ENCODE measurements at regions not wholly inside any gene's neighbourhood (a gene's known extent, or its start where the extent isn't known, plus 50 kb on each side); places are given as distances from the start of the nearest gene placed in this dataset.

GRCh38 chr2:118665784-118666529, 181.5 kb downstream of the EN1 start:
- no peak for DNase-seq (ENCODE audit: low read depth)

DNA sequence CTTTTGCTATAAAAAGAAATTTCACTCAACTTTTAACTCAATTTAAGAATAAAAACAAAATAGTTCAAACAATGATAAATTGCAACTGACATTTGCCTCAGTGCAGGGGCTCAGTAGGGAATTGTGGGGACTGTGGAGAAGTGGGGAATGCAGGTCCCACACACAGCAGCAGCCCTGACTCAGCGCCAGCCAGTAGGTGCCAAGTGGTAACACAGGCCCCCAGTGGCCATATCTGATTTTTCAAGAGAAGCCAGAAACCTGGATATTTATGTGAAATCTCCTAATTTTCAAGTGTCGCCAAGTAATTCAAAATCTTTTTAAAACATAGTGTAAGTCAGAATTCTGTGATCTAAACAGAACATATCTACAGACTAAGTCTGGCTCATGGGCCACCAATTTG, 186.3 kb downstream of the EN1 start:
- DNase-seq (ENCODE audit: low read depth): no peak

GRCh38 chr2:118658596-118659198, 188.8 kb downstream of the EN1 start:
- DNase-seq (ENCODE audit: low read depth): no peak

DNA sequence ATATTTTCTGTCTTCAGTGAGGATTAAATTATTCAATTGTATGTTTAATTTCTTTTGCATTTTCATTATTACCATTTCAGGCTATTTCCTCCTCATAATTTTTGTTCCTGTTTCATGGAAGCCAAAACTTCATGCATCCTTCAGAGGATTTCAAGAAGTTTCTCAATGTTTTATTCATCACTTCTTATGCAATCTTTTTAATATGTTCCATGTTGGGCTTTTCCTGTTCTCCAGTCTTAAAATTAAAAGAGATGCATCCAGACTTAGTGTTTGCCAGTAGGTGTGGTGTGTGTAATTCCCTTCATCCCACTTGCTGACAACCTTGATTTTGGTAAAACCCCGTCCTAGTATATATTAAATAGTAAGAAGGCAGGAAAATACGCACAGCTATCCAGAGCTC, 190.0 kb downstream of the EN1 start:
- no peak for DNase-seq (ENCODE audit: low read depth)

- DNase-seq (ENCODE audit: low read depth): no peak
Observed at GRCh38 chr2:118654945-118655344, 192.5 kb downstream of the EN1 start.

- DNase-seq (ENCODE audit: low read depth): no peak
Observed at GRCh38 chr2:118650327-118650726, 197.1 kb downstream of the EN1 start.

- DNase-seq (ENCODE audit: low read depth): no peak
Observed at GRCh38 chr2:118645876-118646275, 201.6 kb downstream of the EN1 start.

DNA sequence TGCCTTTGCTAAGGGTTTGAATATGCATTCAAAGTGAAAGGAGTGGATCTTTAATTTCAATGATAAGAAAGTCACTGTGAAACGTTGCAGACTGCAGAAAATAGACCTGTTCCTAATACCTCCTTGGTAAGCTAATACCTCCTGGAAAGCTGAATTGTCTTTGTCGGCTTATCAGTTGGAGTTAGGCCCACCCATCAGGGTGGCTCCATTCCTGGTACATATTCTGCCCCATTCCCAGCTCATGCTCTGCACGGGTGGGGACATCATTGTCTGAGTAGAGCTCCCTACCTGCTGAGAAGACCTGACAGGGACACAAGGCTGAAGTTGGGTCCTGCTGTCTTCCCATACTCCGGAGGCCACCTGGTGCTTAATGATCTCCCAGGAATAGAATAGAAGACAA, 203.3 kb downstream of the EN1 start:
- no peak for DNase-seq (ENCODE audit: low read depth)

DNA sequence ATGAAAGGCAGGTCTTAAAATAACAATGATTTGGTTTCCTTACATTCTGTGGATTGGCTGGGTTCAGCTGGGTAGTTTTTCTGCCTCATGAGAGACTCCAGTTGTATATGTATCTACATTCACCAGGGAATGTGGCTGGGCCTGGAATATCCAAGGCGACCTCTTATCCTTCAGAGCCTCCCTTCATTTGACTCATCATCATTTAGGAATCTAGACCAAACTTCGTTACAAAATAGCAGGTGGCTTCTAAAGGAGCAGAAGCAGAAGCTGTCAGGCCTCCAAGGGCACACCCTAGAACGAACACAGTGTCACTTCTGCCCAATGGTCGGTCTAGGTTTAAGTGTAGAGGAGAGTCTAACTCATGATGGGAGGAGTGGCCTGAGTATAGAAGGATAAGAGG, 204.2 kb downstream of the EN1 start:
- DNase-seq (ENCODE audit: low read depth): no peak

DNA sequence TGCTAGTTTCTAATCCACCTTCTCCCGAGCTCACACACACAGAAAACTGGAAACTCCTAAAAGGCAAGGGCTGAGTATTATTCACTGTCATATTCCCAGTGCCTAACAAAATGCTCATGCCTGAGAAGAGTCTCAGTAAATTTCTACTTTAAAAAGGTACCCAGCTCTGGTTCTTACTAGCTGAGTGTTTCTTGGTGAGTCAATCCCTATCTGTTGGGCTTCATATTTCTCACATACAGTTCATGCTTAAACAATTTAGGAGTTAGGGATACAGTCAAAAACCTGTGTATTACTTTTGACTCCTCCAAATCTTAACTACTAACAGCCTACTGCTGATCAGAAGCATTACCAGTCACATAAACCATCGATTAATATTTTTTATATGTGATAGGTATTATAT, 204.9 kb downstream of the EN1 start:
- no peak for DNase-seq (ENCODE audit: low read depth)

DNA sequence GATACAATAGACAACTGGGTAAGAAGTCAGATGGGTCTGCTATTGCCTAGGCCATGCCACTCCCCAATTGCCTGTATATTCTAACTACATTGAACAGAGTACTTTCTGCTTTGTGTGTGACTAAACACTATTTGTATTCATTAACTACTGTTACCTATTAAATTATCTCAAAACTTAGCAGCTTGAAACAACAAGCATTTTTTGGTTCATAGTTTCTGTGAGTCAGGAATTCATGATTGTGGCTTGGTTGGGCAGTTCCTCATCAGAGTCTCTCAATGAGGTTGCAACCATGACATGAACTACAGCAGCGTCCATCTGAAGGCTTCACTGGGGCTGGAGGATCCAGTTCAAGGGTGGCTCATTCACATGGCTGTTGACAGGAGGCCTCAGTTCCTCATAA, 205.7 kb downstream of the EN1 start:
- no peak for DNase-seq (ENCODE audit: low read depth)

DNA sequence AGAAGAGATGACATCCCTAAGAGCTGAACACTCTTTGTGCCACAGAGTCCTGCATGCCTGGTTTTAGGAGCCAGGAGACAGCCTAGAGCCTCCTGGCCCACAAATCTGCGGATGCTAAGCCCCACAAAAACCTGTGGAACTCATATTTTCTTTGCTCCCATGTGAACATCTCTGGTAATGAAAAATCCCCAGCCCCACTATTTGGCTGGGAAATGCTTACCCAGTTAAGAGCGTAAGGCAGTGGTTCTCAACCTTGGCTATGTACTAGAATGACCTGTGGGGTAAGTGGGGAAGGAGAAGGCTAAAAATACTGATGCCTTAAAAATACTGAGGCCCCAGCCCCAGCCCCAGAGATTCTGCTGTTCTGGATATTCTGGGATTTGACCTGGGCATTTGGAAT, 208.1 kb downstream of the EN1 start:
- DNase-seq (ENCODE audit: low read depth): no peak

GRCh38 chr2:118638453-118638852, 209.0 kb downstream of the EN1 start:
- no peak for DNase-seq (ENCODE audit: low read depth)

- no peak for DNase-seq (ENCODE audit: low read depth)
Observed at GRCh38 chr2:118635891-118636290, 211.6 kb downstream of the EN1 start.

DNA sequence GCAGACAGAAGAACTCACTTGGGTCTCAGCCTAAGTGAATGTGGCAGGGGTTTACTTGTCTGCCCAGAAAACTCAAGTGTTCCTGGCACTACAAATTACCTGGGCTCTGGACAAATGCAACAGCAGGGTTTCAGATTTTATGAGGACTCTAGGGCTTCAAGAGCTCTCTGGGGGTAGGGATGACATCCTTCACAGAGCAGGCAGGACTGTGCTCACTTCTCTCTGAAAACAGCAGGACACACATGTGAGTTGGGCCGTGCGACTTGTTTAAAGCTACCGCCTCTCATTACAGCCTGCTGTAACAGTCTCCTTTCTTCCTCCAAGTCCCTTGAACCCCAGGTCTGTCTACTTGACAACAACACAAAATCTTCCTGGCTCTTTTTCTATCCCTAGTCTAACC, 212.6 kb downstream of the EN1 start:
- DNase-seq (ENCODE audit: low read depth): no peak

DNA sequence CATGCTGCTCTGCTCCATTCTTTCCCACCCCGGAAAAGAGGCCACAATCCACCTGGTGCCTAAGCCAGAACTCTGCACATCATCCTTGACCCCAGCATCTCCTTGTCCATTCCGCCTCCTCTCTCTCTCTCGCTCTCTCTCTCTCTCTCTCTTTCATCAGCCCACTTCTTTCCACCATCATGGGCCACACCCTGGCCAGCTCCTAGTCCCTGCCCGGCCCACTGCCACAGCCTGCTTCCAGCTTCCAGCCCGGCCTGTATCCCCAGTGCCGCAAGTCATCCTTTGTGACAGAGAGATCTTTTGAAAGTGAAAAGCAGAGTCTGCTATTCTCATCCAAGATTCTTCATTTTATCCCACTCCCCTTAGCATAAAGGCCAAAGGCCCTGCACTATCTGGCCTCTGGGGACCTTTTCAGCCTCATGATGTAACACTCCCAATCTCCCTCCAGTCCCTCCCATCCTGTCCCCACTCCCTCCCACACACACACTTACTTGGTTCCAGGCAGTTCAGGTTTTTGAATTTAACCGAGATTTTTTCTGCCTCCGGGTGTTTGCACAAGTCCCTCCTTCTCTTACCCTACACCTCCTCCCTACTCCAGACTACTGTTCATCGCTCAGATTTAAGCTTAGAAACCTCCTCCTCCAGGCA, 214.0 kb downstream of the EN1 start:
- no peak for DNase-seq (ENCODE audit: low read depth)

- DNase-seq (ENCODE audit: low read depth): no peak
Observed at GRCh38 chr2:118632921-118633320, 214.5 kb downstream of the EN1 start.

GRCh38 chr2:118627156-118627555, 220.3 kb downstream of the EN1 start:
- no peak for DNase-seq (ENCODE audit: low read depth)

GRCh38 chr2:118622913-118623312, 224.5 kb downstream of the EN1 start:
- no peak for DNase-seq (ENCODE audit: low read depth)

DNA sequence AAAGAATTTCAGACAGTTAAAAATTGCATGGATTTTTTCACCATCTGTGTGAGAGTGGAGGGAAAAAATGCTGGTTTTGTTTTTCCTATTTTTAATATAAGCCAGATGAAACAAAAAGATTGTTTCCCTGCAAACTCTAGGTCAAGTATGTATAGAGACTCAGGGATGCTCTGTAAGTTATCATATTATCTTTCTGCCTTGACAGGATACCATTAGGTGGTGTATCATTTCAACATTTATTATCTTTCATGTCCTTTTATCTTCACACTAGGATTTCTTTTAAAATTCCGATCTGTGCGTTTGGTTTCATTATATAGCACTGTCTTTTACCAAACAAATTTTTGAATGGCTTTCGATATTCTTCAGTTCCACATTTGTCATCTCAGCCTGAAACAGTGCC, 225.3 kb downstream of the EN1 start:
- no peak for DNase-seq (ENCODE audit: low read depth)

GRCh38 chr2:118618279-118618678, 229.2 kb downstream of the EN1 start:
- no peak for DNase-seq (ENCODE audit: low read depth)

- no peak for DNase-seq (ENCODE audit: low read depth)
Observed at GRCh38 chr2:118616432-118616831, 231.0 kb downstream of the EN1 start.

DNA sequence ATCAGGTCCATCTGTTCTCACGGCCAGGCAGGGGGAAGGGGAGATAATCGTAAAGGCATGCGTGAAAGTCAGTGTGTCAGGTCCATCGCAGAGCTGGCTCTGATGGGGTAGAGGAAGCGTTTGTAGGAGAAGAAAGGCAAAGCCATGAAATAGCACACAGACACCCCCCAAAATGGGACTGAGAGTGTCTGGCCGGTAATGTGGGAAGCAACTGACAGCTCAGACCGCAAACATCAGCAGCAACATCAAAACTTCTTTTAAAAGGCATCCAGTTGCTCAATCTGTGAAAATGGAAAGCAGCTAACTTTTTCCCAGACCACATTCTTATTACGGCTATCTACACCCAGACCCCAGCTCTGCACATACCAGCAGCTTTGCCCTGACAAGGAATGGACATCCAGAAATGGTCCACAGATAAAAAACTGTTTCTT, 232.6 kb downstream of the EN1 start:
- no peak for DNase-seq (ENCODE audit: low read depth)

GRCh38 chr2:118613737-118614136, 233.7 kb downstream of the EN1 start:
- no peak for DNase-seq (ENCODE audit: low read depth)
